Caco-2 (cell line): ENCODE measurements at regions not wholly inside any gene's neighbourhood (a gene's known extent, or its start where the extent isn't known, plus 50 kb on each side); places are given as distances from the start of the nearest gene placed in this dataset.

ENCODE experiments used
- BruUV-seq: library from RNA; stranded (reverse); fragments of 400-500 nt; replicated peaks from 2 replicates; lab custom pipeline; 2021; lab: Mats Ljungman, UMichigan
- CTCF ChIA-PET: fragments of 300-600 bp; sonication (Branson Sonifier 250); formaldehyde crosslinking; loops from one replicate; lab custom pipeline; 2022; ENCODE audit warnings: antibody characterized with exemption; lab: Charles Lee
- POLR2A ChIA-PET: fragments of 300-600 bp; sonication (Branson Sonifier 250); formaldehyde crosslinking; loops from one replicate; lab custom pipeline; 2022; ENCODE audit warnings: antibody characterized with exemption; lab: Charles Lee
- DNase-seq, 2 experiments: peaks; one replicate each; pipeline versions ENCODE4 v3.0.0 to v3.0.0-alpha.2; 2020 to 2022
- H3K27me3 ChIP-seq: replicated peaks from 2 replicates; pipeline ENCODE4 v1.6.0; 2011; ENCODE audit warnings: low read length; ENCODE audit not compliant: control insufficient read depth, insufficient read depth
- H3K36me3 ChIP-seq: 2 replicates; pipeline ENCODE4 v1.5.1; 2011; ENCODE audit warnings: low read length; ENCODE audit not compliant: control insufficient read depth, insufficient read depth
- H3K4me1 ChIP-seq: fragments of 250-450 bp; sonication (Bioruptor Pico); 2 replicates; pipeline ENCODE4 v1.5.1; 2020; ENCODE audit warnings: mild to moderate bottlenecking
- H3K4me3 ChIP-seq: 2 replicates; pipeline ENCODE4 v1.5.1; 2011; ENCODE audit warnings: low read depth, mild to moderate bottlenecking, control low read depth, low read length
- H3K9me3 ChIP-seq: fragments of 250-450 bp; sonication (Bioruptor Pico); 2 replicates; pipeline ENCODE4 v1.5.1; 2020; ENCODE audit warnings: mild to moderate bottlenecking, moderate library complexity
- H3K27ac Mint-ChIP-seq: one replicate; pipeline ENCODE4 v1.8.0; 2022; ENCODE audit warnings: mixed read lengths; ENCODE audit not compliant: unreplicated experiment
- H3K27me3 Mint-ChIP-seq: one replicate; pipeline ENCODE4 v1.8.0; 2022; ENCODE audit warnings: mixed read lengths; ENCODE audit not compliant: insufficient read depth, unreplicated experiment
- H3K36me3 Mint-ChIP-seq: one replicate; pipeline ENCODE4 v1.8.0; 2022; ENCODE audit warnings: mild to moderate bottlenecking, mixed read lengths; ENCODE audit not compliant: insufficient read depth, unreplicated experiment
- H3K4me1 Mint-ChIP-seq: one replicate; pipeline ENCODE4 v1.8.0; 2022; ENCODE audit warnings: low read depth, mixed read lengths; ENCODE audit not compliant: unreplicated experiment
- H3K4me3 Mint-ChIP-seq: one replicate; pipeline ENCODE4 v1.8.0; 2022; ENCODE audit warnings: mild to moderate bottlenecking, moderate library complexity, mixed read lengths; ENCODE audit not compliant: unreplicated experiment
- H3K9me3 Mint-ChIP-seq: one replicate; pipeline ENCODE4 v1.8.0; 2022; ENCODE audit warnings: mixed read lengths; ENCODE audit not compliant: unreplicated experiment
- CTCF ChIP-seq, 2 experiments: fragments of 200-600 bp in 1 of 2; IDR thresholded peaks; 1 replicate in 1 of 2; 2 replicates in 1 of 2; pipeline versions ENCODE4 v1.5.1 to v1.8.0; 2011 to 2022; ENCODE audit warnings: antibody characterized with exemption in 1 of 2, control low read depth in 1 of 2, inconsistent platforms in 1 of 2, low read depth in 1 of 2, low read length in 1 of 2, mild to moderate bottlenecking in 1 of 2, moderate library complexity in 1 of 2; ENCODE audit not compliant: insufficient read depth in 1 of 2, severe bottlenecking in 1 of 2, unreplicated experiment in 1 of 2
- intact Hi-C: fragments of 100-400 bp; cut with micrococcal nuclease; formaldehyde crosslinking; loops from one replicate; pipeline ENCODE4 v1.10.0; 2022; ENCODE audit not compliant: unreplicated experiment

GRCh38 chr22:49247194-49247924 is 580.3 kb downstream of the BRD1 start:
- intact Hi-C loops: no loop called here
- ChIA-PET CTCF (no interaction called here), POLR2A (no interaction called here)
- H3K27me3 Mint-ChIP-seq: peaks cover 19% of the 10 kb centered on the region
- no peak overlapping the region for H3K4me3 Mint-ChIP-seq
- Histone ChIP-seq H3K4me3 (no peak overlapping the region), H3K36me3 (no peaks in the 10 kb centered on the region), H3K27me3 (no peaks in the 10 kb centered on the region), H3K4me1 (no peaks in the 10 kb centered on the region), H3K9me3 (no peaks in the 10 kb centered on the region)
- H3K4me1 Mint-ChIP-seq: no peaks in the 10 kb centered on the region
- no peak for DNase-seq
- H3K9me3 Mint-ChIP-seq: peaks cover 10% of the 10 kb centered on the region
- no peak for TF ChIP-seq CTCF (IDR thresholded peaks at IDR 0.05; ENCODE audit: insufficient read depth in 1 of 2, low read depth in 1 of 2, low read length in 1 of 2, severe bottlenecking in 1 of 2, unreplicated experiment in 1 of 2)
- H3K27ac Mint-ChIP-seq: no peak overlapping the region
- H3K36me3 Mint-ChIP-seq: no peaks in the 10 kb centered on the region
- BruUV-seq: no TSS peak

- H3K4me1 ChIP-seq: no peaks in the 10 kb centered on the region
- H3K27me3 ChIP-seq: no peaks in the 10 kb centered on the region
- CTCF ChIA-PET: no interaction called here
- Mint-ChIP-seq H3K9me3 (peaks cover 10% of the 10 kb centered on the region), H3K27ac (no peak overlapping the region), H3K27me3 (peaks cover 17% of the 10 kb centered on the region), H3K36me3 (no peaks in the 10 kb centered on the region), H3K4me3 (no peak overlapping the region), H3K4me1 (no peaks in the 10 kb centered on the region)
- H3K36me3 ChIP-seq: no peaks in the 10 kb centered on the region
- intact Hi-C loops: no loop called here
- no peaks in the 10 kb centered on the region for H3K9me3 ChIP-seq
- no peak for TF ChIP-seq CTCF (IDR thresholded peaks at IDR 0.05; ENCODE audit: insufficient read depth in 1 of 2, low read depth in 1 of 2, low read length in 1 of 2, severe bottlenecking in 1 of 2, unreplicated experiment in 1 of 2)
- H3K4me3 ChIP-seq: no peak overlapping the region
- no peak for DNase-seq
- POLR2A ChIA-PET: no interaction called here
- no TSS peak for BruUV-seq
Observed at GRCh38 chr22:49244466-49245420, 582.9 kb downstream of the BRD1 start.

- Mint-ChIP-seq H3K9me3 (peaks cover 10% of the 10 kb centered on the region), H3K36me3 (no peaks in the 10 kb centered on the region), H3K27me3 (peaks cover 15% of the 10 kb centered on the region), H3K27ac (no peak overlapping the region), H3K4me3 (no peak overlapping the region), H3K4me1 (no peaks in the 10 kb centered on the region)
- H3K4me3 ChIP-seq: no peak overlapping the region
- H3K9me3 ChIP-seq: no peaks in the 10 kb centered on the region
- CTCF ChIA-PET: no interaction called here
- H3K36me3 ChIP-seq: no peaks in the 10 kb centered on the region
- H3K4me1 ChIP-seq: no peaks in the 10 kb centered on the region
- no peaks in the 10 kb centered on the region for H3K27me3 ChIP-seq
- DNase-seq: no peak
- intact Hi-C loops: no loop called here
- no TSS peak for BruUV-seq
- POLR2A ChIA-PET: no interaction called here
- no peak for TF ChIP-seq CTCF (IDR thresholded peaks at IDR 0.05; ENCODE audit: insufficient read depth in 1 of 2, low read depth in 1 of 2, low read length in 1 of 2, severe bottlenecking in 1 of 2, unreplicated experiment in 1 of 2)
Observed at GRCh38 chr22:49243965-49244364, 583.7 kb downstream of the BRD1 start.
